Fibroblast of lung (primary cell): ENCODE measurements at regions not wholly inside any gene's neighbourhood (a gene's known extent, or its start where the extent isn't known, plus 50 kb on each side); places are given as distances from the start of the nearest gene placed in this dataset.

ENCODE experiments used
- DNase-seq, 2 donors: peaks; one replicate each; pipeline versions ENCODE4 v3.0.0 to v3.0.0-alpha.2; 2010; ENCODE audit warnings: low read depth in 2 of 2
- H2AFZ ChIP-seq: 2 replicates; pipeline ENCODE4 v1.5.1; 2012; ENCODE audit warnings: low read length, control low read depth, inconsistent platforms
- H3K27ac ChIP-seq: 2 replicates; pipeline ENCODE4 v1.5.1; 2011; ENCODE audit warnings: low read length, control low read depth; ENCODE audit not compliant: insufficient read depth
- H3K27me3 ChIP-seq: 2 replicates; pipeline ENCODE4 v1.5.1; 2011; ENCODE audit warnings: mild to moderate bottlenecking, low read length; ENCODE audit not compliant: control insufficient read depth, insufficient read depth
- H3K36me3 ChIP-seq: 2 replicates; pipeline ENCODE4 v1.5.1; 2011; ENCODE audit warnings: low read length; ENCODE audit not compliant: control insufficient read depth, insufficient read depth
- H3K4me1 ChIP-seq: 2 replicates; pipeline ENCODE4 v1.5.1; 2011; ENCODE audit warnings: low read length; ENCODE audit not compliant: control insufficient read depth, insufficient read depth; ENCODE audit errors: extremely low read depth
- H3K4me2 ChIP-seq: 2 replicates; pipeline ENCODE4 v1.5.1; 2011; ENCODE audit warnings: low read length, control low read depth; ENCODE audit not compliant: insufficient read depth; ENCODE audit errors: extremely low read depth
- H3K4me3 ChIP-seq, 4 experiments: fragments of 200-600 bp in 1 of 4; sonication (generic) in 1 of 4; replicated peaks in 1 of 4; 2 replicates each; pipeline ENCODE4 v1.5.1; 2011 to 2016; ENCODE audit warnings: low read length in 4 of 4, low read depth in 3 of 4, mild to moderate bottlenecking in 3 of 4, control low read depth in 2 of 4, inconsistent platforms in 1 of 4, mixed read lengths in 1 of 4; ENCODE audit not compliant: insufficient read depth in 1 of 4; ENCODE audit errors: control extremely low read depth in 1 of 4
- H3K79me2 ChIP-seq: 2 replicates; pipeline ENCODE4 v1.5.1; 2012; ENCODE audit warnings: mild to moderate bottlenecking, low read length, inconsistent platforms; ENCODE audit not compliant: control insufficient read depth, insufficient read depth
- H3K9ac ChIP-seq: 2 replicates; pipeline ENCODE4 v1.5.1; 2011; ENCODE audit warnings: mild to moderate bottlenecking, low read length, control low read depth; ENCODE audit not compliant: insufficient read depth
- H3K9me3 ChIP-seq: 2 replicates; pipeline ENCODE4 v1.5.1; 2012; ENCODE audit warnings: low read depth, low read length; ENCODE audit not compliant: control insufficient read depth, insufficient read depth
- H4K20me1 ChIP-seq: 2 replicates; pipeline ENCODE4 v1.5.1; 2011; ENCODE audit warnings: low read length; ENCODE audit not compliant: control insufficient read depth, insufficient read depth; ENCODE audit errors: extremely low read depth
- EZH2 ChIP-seq: IDR thresholded peaks from 2 replicates; pipeline ENCODE4 v1.5.1; 2012; ENCODE audit warnings: low read length, control low read depth, mild to moderate bottlenecking; ENCODE audit errors: missing control alignments
- TF ChIP-seq, protein P1 (sequence below), 2 donors: IDR thresholded peaks in 1 of 2; conservative IDR thresholded peaks in 1 of 2; 1 replicate in 1 of 2; 2 replicates in 1 of 2; pipeline ENCODE4 v1.5.1; 2011 to 2012; ENCODE audit warnings: low read length in 2 of 2, control low read depth in 1 of 2, inconsistent platforms in 1 of 2, low read depth in 1 of 2, mild to moderate bottlenecking in 1 of 2

DNA sequence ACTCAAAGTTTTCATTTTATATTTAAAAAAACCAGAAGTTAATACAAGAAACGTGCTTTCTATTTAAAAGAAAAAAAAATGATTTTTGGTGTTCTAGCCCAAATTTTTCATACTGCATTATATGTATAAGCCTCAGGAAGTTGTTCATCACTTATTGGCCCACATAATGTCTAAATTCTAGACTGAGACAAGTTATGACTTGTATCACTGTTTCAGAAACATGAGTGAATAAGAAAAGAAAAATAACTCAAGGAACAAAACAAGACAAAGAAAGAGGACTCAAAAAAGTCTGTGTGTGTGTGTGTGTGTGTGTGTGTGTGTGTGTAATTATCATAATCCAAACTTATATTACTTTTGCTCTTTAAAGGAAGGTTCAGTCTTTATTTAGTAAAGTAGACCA, 929.8 kb downstream of the GALC start:
- Histone ChIP-seq H4K20me1 (no peaks in the 10 kb centered on the region), H2AFZ (no peak overlapping the region), H3K79me2 (no peaks in the 10 kb centered on the region), H3K9ac (no peak overlapping the region), H3K4me3 (no peak overlapping the region), H3K36me3 (no peaks in the 10 kb centered on the region), H3K9me3 (no peaks in the 10 kb centered on the region), H3K4me2 (no peak overlapping the region), H3K27me3 (no peaks in the 10 kb centered on the region), H3K27ac (no peak overlapping the region), H3K4me1 (no peaks in the 10 kb centered on the region)
- no peak for DNase-seq
- TF ChIP-seq EZH2: no peak
- TF ChIP-seq, protein P1, sequence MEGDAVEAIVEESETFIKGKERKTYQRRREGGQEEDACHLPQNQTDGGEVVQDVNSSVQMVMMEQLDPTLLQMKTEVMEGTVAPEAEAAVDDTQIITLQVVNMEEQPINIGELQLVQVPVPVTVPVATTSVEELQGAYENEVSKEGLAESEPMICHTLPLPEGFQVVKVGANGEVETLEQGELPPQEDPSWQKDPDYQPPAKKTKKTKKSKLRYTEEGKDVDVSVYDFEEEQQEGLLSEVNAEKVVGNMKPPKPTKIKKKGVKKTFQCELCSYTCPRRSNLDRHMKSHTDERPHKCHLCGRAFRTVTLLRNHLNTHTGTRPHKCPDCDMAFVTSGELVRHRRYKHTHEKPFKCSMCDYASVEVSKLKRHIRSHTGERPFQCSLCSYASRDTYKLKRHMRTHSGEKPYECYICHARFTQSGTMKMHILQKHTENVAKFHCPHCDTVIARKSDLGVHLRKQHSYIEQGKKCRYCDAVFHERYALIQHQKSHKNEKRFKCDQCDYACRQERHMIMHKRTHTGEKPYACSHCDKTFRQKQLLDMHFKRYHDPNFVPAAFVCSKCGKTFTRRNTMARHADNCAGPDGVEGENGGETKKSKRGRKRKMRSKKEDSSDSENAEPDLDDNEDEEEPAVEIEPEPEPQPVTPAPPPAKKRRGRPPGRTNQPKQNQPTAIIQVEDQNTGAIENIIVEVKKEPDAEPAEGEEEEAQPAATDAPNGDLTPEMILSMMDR (conservative IDR thresholded peaks at IDR 0.05 in 1 of 2, IDR thresholded peaks at IDR 0.05 in 1 of 2; ENCODE audit: low read depth in 1 of 2, low read length in 2 of 2): no peak

- Histone ChIP-seq H3K4me1 (no peaks in the 10 kb centered on the region), H2AFZ (no peak overlapping the region), H3K4me3 (no peak overlapping the region), H3K27me3 (no peaks in the 10 kb centered on the region), H3K9me3 (no peaks in the 10 kb centered on the region), H3K36me3 (no peaks in the 10 kb centered on the region), H3K4me2 (no peak overlapping the region), H3K79me2 (no peaks in the 10 kb centered on the region), H4K20me1 (no peaks in the 10 kb centered on the region), H3K9ac (no peak overlapping the region), H3K27ac (no peak overlapping the region)
- TF ChIP-seq EZH2: no peak
- TF ChIP-seq, protein P1 (conservative IDR thresholded peaks at IDR 0.05 in 1 of 2, IDR thresholded peaks at IDR 0.05 in 1 of 2; ENCODE audit: low read depth in 1 of 2, low read length in 2 of 2): no peak
- no peak for DNase-seq
Observed at GRCh38 chr14:87060405-87060804, 932.6 kb downstream of the GALC start.

- H3K36me3 ChIP-seq: no peaks in the 10 kb centered on the region
- no peak overlapping the region for H3K4me3 ChIP-seq
- H3K27ac ChIP-seq: no peak overlapping the region
- no peaks in the 10 kb centered on the region for H4K20me1 ChIP-seq
- H3K9me3 ChIP-seq: no peaks in the 10 kb centered on the region
- H3K4me1 ChIP-seq: no peaks in the 10 kb centered on the region
- TF ChIP-seq, protein P1 (conservative IDR thresholded peaks at IDR 0.05 in 1 of 2, IDR thresholded peaks at IDR 0.05 in 1 of 2; ENCODE audit: low read depth in 1 of 2, low read length in 2 of 2): no peak
- no peak for TF ChIP-seq EZH2
- no peaks in the 10 kb centered on the region for H3K27me3 ChIP-seq
- H2AFZ ChIP-seq: no peak overlapping the region
- DNase-seq: peak in 1 of 2 donors; percentile 51
- no peak overlapping the region for H3K4me2 ChIP-seq
- no peaks in the 10 kb centered on the region for H3K79me2 ChIP-seq
- no peak overlapping the region for H3K9ac ChIP-seq
Observed at GRCh38 chr14:87059060-87059839, 933.7 kb downstream of the GALC start.
